ENCODE measurements at regions not wholly inside any gene's neighbourhood (a gene's known extent, or its start where the extent isn't known, plus 50 kb on each side); places are given as distances from the start of the nearest gene placed in this dataset.

- TF ChIP-seq EZH2phosphoT487 (IDR thresholded peaks at IDR 0.05; ENCODE audit: low read depth, severe bottlenecking, unreplicated experiment) (no peak), CTCF (IDR thresholded peaks at IDR 0.05; ENCODE audit: poor library complexity) (no peak), EZH2 (IDR thresholded peaks at IDR 0.05; ENCODE audit: borderline replicate concordance) (no peak)
These were observed 626.1 kb upstream of the SLITRK6 start for GRCh38 chr13:86425170-86425815.

Data from hepatocyte (in vitro differentiated cells).